GM12873 (cell line): ENCODE measurements at regions not wholly inside any gene's neighbourhood (a gene's known extent, or its start where the extent isn't known, plus 50 kb on each side); places are given as distances from the start of the nearest gene placed in this dataset.

Source experiments
- TF ChIP-seq, protein P1 (sequence below): IDR thresholded peaks from 2 replicates; pipeline ENCODE4 v1.5.1; 2012; ENCODE audit warnings: low read depth, mild to moderate bottlenecking, moderate library complexity, low read length, control low read depth; ENCODE audit not compliant: insufficient read depth; ENCODE audit errors: missing control alignments

DNA sequence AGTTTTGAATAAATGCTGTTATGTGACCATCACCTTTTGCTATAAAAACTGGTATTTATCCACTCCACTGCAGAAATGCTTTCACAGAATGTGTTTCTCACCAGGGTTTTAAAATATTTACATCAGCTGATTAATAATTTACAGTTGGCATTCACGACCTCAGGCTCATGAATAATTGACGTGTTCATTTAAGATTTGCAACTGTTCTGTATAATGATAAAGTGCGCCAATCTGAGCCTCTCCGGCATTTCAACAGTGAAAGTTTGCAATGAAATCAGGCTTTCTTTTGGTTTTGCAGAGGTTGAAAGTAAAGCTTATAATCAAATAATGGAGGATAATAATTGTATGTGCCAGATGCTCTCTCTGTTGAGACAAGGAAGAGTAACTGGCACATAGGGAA lies 434.9 kb downstream of the ICE1 start:
- TF ChIP-seq, protein P1, sequence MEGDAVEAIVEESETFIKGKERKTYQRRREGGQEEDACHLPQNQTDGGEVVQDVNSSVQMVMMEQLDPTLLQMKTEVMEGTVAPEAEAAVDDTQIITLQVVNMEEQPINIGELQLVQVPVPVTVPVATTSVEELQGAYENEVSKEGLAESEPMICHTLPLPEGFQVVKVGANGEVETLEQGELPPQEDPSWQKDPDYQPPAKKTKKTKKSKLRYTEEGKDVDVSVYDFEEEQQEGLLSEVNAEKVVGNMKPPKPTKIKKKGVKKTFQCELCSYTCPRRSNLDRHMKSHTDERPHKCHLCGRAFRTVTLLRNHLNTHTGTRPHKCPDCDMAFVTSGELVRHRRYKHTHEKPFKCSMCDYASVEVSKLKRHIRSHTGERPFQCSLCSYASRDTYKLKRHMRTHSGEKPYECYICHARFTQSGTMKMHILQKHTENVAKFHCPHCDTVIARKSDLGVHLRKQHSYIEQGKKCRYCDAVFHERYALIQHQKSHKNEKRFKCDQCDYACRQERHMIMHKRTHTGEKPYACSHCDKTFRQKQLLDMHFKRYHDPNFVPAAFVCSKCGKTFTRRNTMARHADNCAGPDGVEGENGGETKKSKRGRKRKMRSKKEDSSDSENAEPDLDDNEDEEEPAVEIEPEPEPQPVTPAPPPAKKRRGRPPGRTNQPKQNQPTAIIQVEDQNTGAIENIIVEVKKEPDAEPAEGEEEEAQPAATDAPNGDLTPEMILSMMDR = no peak

DNA sequence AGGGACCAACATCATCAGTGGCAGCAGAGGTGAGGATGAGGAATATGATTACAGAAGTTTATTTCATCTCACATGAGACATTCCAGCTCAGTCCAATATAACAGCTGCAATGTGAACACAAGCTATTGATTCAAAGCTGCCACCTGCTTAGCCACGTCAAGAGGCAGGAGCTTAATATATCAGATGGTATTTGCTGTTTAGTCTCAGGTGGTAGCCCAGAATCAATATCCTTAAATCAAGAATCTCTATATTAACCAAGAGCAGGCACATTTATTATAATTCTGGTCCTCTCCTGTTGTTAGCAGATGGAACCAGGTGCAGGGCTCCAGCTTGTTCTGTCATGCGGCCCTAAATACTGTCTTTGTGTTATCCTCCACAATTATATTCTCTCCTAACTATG lies 431.6 kb downstream of the ICE1 start:
- TF ChIP-seq, protein P1 = no peak

DNA sequence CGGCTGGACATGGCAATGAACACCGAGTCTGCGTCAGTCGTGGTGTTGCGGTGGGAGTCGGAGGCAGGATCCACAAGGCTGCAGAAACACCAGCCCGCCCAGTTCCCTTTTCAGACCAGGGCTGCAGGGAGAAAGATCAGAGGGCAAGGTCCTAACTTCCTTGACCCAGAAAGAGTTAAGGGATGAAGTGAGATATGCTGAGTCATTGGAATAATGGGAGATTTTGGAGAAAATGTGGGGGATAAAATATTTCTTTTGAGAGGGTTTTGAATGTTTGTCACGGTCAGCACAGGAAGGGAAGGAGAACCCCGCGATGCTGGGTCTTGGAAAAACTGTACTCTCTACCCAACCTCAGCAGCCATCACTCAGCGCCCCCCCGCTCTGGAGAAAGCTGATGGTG lies 416.0 kb downstream of the ICE1 start:
- TF ChIP-seq, protein P1 = no peak

DNA sequence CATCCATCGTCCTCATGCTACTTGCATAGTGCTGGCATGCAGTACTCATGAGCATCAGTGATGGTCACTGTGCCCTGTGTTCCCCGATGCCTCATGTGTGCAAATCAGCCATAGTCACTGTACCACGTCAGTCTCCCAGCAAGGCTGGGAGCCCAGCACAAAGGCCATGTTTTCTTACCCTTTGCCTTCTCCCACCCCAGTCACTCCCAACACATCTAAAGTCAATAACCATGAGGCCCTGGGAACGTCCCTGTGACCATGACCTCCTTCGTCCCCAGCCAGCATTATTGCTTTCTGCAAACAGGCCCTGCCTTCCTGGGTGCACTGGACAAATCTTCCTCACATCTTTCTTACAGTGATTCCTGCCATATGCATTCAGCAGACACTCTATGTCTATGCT lies 406.1 kb downstream of the ICE1 start:
- TF ChIP-seq, protein P1 = no peak

DNA sequence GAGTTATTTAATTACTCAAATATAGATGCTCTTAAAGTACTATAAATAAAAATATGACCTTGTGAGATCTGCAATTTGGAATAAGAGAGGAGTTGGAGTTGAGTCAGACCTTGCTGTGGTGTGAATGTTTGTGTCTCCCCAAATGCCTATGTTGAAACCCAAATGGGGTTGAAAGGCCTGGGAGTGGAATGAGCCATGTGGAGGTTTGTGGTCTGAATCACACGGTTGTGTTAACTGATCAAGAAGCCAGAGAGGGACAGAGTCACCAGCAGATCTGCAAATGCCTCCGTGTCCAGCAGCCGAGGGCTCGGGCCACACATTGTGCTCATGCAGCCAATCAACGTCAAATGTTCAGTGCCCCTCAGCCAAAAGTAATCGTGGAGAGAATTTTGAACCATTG lies 404.4 kb downstream of the ICE1 start:
- TF ChIP-seq, protein P1 = no peak

DNA sequence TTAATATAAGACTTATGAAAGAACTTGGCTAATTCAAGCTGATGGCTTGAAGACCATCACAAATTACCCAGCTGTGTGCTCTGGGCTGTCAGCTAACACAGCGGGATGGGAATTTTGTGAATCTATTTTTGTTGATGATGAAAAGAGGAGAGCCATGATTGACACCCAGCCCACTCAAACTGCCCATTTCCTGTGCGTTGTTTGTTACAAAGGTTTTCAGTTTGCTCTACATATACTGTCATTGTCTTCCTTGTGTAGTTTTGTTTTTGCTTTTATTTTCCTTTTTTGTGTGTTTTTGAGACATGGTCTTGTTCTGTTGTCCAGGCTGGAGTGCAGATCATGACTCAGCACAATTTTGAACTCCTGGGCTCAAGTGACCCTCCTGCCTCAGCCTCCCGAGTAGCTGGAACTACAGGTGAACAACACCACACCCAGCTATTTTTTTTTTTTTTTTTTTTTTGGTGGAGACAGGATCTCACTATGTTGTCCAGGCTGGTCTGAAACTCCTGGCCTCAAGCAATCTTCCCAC lies 400.3 kb downstream of the ICE1 start:
- TF ChIP-seq, protein P1 = no peak

DNA sequence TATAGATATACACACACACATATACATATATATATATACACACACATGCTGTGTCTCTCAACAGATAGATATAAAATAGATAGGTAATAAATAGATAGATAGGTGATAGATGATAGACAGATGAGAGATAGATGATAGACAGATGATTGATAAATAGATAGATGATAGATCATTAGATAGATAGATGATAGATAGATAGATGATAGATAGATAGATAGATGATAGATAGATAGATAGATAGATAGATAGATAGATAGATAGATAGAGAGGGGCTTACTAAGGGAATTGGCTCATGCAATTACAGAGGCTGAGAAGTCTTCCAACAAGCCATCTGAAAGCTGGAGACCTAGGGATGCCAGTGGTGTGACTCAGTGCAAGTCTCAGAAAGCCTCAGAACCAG lies 394.5 kb downstream of the ICE1 start:
- TF ChIP-seq, protein P1 = no peak
